HG02840 (cell line): ENCODE measurements at regions not wholly inside any gene's neighbourhood (a gene's known extent, or its start where the extent isn't known, plus 50 kb on each side); places are given as distances from the start of the nearest gene placed in this dataset.
"Not testable (repeated sequence)": the region's sequence is repeated elsewhere in the genome, so short reads cannot be mapped to it uniquely, and the experiment has no call there.

Source experiments
- ATAC-seq: cut with Tn5 transposase; IDR thresholded peaks from one replicate; pipeline ENCODE4 v1.9.1; 2021; ENCODE audit warnings: mild to moderate bottlenecking, moderate library complexity, moderate number of reproducible peaks; ENCODE audit not compliant: unreplicated experiment, low FRiP score

DNA sequence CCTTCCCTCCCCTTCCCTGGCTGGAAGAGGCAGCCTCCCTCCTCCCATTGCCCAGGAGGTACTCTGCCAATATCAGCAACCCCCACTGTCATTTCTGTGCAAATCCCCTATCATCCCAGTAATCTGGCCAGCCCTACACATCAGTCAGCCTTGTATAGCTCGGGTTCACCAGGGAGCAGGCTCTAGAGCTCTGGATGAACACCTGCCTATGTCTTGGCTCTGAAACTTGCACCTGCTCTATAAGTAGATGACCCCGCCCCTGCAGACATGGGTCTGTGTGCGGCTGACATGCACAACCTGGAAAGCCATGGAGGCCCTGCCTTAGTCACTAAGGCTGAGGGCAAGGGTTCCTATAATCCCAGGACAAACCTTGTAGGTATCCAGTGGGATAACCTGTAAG lies 1042.9 kb downstream of the UQCRFS1 start:
- ATAC-seq: no peak

DNA sequence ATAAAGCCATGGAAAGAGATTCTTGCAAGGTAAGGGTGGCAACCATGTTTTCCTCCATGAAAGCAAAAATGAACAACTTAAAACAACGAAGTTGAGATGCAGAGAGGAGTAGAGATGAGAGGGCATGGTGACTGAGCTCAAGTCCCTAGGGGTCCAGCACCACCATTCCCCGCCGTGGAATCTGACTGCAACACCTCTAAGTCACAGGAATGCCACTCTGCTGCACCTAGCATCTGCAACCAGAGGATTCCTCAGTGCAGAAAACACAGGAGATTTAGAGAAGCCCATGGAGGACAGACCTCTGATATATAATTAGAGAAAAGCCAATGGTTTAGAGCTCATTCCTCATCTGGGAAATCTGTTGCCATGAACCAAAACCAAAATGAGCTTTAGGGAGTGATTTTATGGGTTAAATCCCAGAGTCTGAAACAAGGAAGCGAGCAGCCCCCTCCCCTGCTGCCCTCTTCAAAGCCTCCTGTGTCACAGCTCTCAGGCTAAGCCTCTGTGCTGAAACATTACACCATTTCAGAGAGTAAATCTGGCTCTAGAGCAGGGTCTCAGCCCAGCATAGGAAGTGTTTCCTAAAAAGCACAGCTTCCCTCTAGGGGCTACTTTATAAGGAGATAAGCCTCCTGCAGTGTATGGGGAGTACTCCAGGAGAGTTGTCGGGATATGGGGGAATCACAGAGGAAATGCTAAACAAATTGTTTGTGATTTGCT lies 1043.6 kb downstream of the UQCRFS1 start:
- no peak for ATAC-seq

DNA sequence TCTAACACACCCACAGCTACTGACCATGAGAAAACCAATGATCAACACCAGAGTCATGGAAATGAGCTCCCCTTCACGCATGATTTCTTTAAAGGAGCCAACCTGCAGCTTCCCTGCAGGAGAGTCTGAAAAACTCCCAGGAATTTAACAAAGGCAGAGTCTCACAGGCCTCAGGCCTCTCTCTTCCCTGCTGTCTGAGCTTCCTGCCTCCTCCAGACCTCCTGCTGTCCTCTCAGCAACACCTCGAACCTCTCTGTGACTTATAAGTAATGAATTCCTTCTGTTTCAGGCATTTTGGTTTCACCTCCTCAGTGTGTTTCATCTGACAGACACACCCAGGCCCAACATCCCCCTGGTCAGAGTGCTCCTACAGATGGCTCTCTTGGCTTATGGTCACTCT lies 1044.4 kb downstream of the UQCRFS1 start:
- ATAC-seq: no peak

DNA sequence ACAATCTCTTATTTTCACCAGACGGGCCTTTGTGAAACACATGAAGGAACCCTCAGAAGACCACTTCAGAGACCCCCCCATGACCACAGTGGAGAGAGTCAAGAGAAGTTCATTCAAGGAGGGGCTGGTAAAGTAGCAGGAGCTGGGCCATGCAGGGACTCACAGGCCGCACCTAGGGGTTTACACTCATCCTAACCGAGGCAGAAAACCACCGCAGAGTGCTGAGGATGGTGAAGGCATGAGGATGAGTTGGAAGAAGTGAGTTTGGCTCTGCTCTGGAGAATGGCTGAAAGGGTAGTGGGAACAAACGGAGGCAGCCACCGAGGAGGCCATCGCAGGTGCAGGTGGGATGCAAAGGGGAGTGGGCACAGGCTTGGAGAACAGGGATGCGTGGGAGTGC lies 1046.9 kb downstream of the UQCRFS1 start:
- ATAC-seq: no peak

DNA sequence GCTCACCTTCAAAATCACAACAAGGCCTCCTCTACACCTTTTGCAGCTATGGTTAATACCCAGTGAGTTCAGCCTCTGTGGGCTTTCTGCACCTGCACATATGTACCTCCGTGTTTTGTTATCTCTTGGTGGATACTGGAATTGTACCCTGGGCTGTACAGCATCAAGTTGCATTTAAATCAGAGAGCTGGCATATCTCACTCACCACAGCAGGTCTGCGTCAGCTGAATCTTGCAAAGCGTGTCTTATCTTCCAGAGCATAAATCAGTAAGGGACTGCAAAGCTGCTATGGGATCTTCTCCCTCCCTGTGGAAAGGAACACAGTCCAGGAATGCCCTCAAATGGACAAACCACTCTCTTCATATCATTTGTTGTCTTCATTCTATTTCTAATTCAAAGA lies 1048.7 kb downstream of the UQCRFS1 start:
- no peak for ATAC-seq

DNA sequence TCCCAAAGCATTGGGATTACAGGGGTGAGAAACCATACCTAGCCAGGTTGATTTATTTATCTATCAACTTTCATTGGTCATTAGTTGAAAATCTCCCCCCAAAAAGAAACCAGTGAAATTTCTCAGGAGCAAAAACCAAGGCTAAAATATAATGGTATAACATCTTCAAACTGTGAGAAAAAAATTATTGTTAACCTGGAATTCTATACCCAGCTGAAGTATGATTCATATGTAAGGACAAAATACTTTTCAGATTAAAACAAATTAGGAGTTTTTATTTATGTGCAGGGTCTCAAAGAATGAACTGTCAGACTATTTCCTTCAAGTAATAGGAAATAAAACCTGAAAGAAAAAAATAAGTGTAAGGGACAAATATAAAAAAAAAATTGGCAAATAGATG lies 1053.9 kb downstream of the UQCRFS1 start:
- no peak for ATAC-seq

DNA sequence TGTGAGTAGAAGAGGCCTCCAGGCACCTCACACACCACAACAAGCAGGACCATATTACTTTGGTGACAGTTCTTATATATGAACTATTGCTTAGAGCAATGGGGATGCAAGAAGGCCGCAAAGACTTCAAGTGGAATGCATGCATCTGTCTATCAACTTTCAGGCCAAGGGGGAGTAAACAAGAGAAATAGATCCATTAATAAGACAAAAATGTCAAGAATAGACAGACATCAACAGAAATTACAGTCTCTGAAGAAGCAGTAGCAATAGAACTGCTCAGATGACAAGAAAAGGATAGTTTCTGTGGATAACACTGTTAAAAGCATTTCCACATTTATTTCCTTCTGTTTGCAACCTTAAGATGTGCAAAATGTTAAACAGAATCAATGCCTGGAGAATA lies 1057.7 kb downstream of the UQCRFS1 start:
- ATAC-seq: no peak

DNA sequence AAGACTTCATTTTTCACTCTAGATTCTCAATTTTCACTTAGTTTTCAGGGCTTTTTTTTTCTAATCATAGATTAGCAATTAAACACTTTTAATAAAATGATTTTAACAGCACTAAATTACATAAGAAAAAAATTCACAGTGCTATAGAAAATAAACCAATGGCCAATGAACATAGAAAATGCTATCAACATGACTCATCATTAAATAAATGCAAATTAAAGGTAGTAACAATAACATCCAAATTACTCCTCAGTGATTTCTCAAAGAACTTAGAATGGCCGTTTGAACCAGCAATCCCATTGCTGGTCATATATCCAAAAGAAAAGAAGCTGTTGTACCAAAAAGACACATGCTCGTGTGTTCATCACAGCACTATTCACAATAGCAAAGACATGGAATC lies 1058.9 kb downstream of the UQCRFS1 start:
- ATAC-seq: no peak

DNA sequence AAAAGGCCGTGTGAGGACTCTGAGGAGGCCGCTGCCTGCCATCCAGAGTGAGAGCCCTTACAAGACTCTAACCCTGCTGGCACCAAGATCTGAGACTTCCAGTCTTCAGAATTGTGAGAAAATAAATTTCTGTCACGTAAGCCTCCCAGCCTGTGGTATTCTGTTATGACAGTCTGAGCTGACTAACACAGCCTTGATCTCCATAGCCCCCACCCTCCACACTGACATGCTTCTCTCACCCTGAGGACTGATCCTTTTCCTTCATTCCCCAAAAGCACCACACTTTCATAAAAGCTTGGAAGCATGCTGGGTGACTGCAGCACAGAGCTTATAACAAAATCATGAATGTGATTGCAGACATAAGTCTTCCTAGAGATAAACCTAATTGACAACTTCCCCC lies 1059.8 kb downstream of the UQCRFS1 start:
- no peak for ATAC-seq

DNA sequence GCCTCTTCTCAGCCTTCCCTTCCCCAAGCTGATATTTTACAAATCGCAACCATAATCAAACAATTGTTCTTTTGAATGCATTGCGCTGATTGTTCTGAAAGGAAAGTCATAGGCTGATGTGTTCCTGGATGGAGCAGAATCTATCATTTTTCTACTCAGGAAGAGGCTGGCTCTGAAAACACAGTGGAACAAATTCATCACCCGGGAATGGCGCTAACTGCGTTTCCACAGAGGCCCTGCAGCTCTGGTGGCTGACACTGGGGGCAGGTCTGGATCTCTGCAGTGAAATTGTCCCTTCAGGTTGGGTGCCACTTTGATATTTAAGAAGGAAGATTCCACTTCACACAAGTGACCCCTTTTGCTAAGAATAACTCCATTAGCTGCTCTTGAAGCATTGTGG lies 1060.8 kb downstream of the UQCRFS1 start:
- no peak for ATAC-seq

DNA sequence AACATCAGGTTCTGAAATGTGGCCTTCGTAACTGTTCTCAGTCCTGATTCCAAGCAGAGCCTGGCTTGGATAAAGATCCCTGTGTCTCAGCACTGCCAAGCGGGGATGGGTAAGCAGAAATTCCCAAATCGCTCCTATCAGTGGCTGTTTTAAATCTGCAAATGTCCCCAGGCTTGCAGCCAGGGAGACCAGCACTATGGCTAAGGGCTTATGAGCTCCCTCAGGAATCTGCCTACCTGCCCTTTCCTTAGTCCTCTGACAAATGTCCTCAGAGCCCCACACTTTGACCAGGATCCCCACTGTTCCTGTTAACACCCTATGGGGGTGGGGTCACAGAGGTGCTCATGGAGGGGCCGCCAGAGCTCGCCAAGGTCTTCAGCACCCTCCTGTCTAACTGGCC lies 1062.8 kb downstream of the UQCRFS1 start:
- no peak for ATAC-seq

DNA sequence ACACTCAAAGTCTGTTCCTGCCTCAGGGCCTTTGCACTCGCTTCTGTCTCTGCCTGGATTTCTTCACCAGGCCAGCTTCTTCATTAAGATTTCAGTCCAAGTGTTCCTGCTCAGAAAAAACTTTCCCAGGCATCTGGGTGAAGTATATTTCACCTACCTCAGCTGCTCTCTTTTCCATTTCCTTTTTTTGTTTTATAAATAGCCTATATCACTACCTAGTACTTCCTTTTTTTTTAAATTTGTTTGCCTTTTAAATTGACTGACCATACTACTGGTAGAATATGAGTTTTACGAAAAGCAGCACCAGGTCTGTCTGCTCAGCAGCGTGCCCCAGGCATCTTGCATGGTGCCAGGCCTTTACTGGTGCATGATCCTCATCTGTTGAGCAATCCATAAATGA lies 1064.4 kb downstream of the UQCRFS1 start:
- no peak for ATAC-seq

DNA sequence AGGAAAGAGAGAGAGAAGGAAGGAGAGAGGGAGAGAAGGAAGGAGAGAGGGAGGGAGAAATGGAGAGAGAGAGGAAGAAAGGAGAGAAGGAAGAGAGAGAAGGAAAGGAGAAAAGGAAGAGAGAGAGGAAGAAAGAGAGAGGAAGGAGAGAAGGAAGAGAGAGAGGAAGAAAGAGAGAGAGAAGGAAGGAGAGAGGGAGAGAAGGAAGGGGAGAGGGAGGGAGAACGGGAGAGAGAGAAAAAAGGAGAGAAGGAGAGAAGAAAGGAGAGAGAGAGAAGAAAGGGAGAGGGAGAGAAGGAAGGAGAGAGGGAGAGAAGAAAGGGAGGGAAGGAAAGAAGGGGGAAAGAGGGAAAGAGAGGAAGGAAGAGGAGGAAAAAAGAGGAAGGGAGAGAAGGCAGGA lies 1070.7 kb downstream of the UQCRFS1 start:
- ATAC-seq: no peak

DNA sequence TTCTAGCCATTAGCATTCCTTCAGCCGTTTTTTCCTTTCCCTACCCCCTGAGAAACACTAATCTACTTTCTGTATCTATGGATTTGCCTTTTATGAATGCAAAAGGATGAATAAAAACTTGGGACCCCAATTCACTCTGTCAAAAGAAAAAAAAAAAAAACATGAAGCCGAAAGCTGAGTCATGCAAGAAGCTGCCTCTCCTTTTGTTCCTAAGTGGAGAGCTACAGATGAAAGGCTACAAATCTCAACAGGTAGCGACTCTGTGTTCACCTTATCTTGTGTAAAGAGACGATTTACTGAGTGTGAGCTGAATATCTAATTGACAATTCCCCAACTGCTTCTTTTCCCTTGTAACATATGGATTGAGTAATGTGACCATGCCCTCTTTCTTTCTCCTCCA lies 1072.8 kb downstream of the UQCRFS1 start:
- ATAC-seq: no peak

DNA sequence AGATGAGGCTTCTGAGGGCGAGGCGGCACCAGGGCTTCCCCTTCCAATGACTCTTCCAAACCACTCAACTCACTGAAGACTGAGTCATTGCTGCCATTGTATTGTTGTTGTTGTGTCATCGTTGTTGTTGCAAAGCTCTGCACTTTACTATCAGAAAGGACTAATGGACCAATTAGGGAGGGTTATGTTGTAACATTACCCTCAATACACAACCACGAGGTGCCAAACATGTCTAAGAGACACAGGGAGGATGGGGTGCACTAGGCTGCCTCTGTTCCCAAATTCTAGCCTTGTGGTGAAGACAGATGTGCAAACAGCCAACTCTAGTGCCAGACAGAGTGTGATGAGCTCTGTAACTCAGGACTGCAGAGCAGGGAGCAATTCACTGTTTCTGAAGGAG lies 1075.2 kb downstream of the UQCRFS1 start:
- no peak for ATAC-seq

DNA sequence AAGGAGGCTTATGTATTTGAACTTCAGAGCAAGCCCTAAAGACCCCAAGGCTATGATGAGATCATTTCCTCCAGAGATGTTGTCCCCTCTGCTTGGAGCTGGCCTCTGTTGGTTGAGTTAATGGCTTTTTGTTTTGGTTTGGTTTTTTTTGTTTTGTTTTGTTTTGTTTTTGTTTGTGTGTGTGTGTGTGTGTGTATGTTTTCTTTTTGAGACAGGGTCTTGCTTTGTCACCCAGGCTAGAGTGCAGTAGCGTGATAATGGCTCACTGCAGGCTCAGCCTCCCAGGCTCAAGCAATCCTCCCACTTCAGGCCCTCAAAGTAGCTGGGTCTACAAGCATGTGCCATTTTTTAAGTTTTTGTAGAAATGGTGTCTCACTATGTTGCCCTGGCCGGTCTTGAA lies 1076.2 kb downstream of the UQCRFS1 start:
- ATAC-seq: no peak

DNA sequence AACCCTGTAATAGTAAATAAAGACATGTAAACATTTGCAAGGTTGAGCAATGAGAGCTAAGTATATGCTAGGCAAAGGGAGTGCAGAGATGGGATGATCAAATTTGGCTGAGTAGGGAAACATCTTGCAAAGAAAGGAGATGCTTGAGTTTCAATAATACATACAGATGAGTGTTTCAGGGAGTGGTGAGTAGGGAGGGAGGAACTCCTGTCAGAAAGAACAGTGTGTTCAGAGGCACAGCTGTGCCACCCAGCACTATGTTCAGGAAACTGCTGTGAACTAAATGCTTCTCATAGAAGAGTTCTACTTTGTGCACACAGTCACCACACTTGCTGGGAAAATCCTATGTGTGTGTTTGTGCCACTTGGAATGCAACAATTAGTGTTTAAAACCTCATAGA lies 1077.1 kb downstream of the UQCRFS1 start:
- ATAC-seq: no peak

DNA sequence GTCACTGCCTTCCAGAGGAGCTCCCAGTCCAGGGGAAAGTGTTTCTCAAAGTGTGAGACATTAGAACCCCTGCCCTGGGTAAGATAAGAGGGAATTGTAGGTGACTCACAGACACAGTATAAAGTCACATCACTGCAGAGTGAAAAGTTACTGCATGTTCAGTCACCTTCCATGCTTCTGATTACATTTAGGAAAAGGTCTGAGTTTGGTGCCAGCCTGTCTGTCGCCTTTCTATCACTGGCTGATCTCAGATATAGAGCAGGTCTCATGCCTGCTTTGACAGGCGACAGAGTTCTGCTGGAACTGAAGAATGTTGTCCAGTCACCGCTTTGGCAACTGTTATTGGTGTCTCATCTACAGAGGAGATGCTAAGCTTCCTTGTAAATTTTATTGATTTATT lies 1078.6 kb downstream of the UQCRFS1 start:
- no peak for ATAC-seq

DNA sequence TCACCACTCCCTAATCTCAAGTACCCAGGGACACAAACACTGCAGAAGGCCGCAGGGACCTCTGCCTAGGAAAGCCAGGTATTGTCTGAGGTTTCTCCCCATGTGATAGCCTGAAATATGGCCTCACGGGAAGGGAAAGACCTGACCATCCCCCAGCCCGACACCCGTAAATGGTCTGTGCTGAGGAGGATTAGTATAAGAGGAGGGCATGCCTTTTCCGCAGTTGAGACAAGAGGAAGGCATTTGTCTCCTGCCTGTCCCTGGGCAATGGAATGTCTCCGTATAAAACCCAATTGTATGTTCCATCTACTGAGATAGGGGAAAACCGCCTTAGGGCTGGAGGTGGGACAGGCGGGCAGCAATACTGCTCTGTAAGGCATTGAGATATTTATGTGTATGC lies 1082.1 kb downstream of the UQCRFS1 start:
- ATAC-seq: not testable (repeated sequence)

DNA sequence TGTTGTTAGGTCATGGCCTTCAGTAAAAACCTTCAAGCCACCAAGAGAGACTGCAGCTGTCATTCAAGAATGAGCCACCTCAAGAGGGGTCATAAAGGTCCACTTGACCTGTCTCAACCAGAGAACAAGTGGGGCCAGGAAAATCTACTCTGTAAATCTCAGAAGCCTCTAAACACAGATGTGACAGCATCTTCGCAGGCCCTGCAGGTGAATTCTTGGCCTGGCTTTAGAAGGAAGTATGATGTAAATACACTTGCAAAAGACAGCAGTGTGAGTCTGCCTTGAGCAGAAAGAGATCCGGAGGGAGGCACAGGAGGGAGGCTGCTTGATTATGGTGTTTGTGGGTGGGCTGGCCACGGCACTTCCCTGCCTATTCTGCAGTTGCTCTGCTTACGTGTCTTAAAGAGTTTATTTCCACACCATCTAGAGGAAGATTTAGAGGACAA lies 1082.9 kb downstream of the UQCRFS1 start:
- no peak for ATAC-seq

DNA sequence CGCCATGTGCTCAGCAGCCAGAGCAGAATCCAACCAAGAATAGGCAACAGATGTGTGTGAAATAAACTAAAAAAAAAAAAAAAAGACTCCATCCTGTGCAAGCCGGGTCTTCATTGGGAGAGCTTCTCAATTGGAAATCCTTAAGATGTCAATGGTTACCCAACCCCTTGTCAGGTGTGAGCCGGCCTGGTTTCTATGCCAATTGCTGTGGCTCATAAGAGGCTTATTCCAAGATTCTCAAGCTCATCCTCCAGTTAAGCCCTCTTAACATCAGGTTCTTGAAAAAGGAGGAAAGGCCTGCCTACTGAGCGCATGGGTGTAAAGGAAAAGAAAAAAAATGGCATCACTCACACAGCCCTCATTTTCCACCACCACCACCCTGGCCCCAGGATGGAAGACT lies 1084.6 kb downstream of the UQCRFS1 start:
- no peak for ATAC-seq

DNA sequence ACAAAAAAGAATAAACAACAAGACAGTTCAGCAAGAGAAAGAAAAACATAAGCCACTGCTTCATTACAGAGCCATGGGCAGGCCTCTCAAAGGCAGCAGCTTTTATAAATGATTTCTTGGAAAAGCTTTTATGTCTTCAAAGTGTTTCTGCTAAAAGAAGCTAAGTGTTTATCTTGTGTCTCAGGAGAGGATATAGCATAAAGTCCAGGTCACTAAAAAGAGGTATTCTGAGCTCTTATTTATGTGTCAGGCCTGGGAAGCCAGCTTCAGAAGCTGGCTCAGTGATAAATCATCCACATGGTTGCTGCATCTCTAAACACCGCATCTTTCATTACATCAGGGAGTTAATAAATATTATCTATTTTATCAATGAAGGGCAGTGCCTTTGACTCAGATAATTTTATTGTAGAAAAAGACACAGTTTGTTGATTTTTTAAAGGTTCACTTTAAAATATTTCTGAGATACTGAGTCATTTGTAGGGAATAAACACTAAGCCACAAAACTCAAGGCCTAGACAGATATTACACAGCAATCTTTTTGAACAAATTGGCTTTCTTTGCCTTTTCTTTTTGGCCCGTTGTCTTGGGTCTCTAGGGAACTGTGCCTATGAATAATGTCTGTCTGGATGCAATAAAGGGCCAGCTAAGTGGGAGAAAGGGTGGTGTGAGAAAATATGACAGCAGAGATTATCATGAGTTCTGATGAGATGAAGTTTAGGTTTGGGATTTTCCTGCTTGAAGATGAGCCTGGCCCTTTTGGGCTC lies 1086.6 kb downstream of the UQCRFS1 start:
- no peak for ATAC-seq
